CD1c-positive myeloid dendritic cell (primary cell): ENCODE measurements at regions not wholly inside any gene's neighbourhood (a gene's known extent, or its start where the extent isn't known, plus 50 kb on each side); places are given as distances from the start of the nearest gene placed in this dataset.

Source experiments
- DNase-seq: peaks from one replicate; pipeline ENCODE4 v3.0.0-alpha.2; 2016; ENCODE audit errors: extremely low spot score

DNA sequence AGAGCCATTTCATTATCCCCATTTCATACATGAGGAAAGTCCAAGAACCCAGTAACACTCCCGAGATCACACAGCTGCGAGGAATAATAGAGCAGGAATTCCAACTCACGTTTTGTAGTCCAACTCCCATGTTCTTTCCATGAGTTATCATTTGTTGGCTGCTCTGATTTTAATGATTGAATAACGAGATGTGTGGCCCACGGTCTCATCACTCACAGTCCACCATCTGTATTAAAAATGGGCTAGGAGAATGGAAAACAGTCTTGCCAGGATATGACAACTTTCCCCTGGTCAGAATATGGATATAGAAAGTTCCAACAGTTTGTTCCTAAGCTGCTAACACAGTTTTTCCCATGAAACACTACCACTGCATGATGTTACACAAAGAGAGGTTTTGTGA lies 147.5 kb downstream of the METTL4 start:
- no peak for DNase-seq

DNA sequence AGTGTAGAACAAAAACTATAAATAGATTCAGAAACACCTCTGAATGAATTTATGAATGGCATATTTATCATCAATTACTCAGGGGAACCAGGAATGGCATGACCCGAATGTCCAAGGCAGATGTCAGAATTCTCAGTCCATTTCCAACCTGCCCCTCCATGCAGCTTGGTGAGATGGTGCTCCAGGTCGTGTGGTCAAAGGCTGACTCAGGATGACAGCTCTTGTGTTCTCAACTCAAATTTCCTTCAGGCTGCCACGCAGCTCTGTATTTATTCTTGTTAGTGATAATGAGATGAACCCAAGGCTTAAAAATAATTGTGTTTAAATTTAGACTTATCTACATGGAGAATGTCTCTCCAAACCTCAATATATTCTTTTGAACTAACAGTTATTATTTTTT lies 146.9 kb downstream of the METTL4 start:
- DNase-seq = no peak

DNA sequence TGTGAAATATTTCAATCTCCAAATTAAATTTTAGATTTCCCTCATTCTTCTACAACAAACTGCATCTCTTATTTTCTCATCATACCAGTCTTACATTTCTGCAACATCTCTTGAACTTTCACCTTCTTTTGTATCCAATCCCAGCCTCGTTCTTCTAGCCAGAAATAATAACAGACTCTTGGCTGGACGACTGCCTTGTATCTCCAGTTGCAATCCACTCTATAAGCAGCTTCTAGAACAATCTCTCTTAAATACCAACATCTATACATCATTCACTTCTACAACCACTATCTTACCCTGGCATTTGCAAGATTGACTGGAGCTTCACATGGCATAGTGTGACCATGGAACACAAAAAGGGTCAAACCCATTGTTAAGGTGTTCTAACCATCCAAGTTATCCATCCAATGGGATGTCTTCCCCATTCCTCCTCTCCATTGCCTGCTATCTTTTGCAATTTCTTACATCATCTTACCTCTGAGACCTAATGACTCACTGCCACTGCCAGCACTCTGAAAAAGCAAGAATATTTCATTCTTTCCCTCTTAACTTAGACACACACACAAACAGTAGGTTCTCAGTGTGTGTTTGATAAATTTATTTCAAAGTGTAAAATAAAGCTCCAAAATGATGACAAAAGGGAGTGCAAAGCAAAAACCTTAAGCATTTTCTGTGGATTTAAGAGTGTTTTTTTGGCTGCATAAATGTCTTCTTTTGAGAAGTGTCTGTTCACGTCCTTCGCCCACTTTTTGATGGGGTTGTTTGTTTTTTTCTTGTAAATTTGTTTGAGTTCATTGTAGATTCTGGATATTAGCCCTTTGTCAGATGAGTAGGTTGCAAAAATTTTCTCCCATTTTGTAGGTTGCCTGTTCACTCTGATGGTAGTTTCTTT lies 145.6 kb downstream of the METTL4 start:
- DNase-seq = no peak

DNA sequence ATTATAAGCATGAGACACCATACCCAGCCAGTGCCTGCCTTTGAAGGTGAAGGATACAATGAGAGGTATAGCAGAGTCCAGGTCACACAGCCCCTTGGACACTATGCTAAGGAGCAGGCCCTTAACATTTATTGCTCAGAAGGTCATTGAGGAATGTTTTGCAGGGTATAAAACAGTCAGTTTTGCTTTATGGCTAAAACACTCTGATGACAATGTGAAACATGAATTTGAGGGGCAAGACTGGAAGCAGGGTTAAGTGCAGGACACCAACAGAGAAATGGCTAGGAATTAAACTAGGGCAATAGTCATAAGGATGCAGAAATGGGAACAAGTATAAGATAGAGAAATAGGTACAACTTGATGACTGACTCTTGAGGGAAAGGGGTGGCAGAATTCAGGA lies 141.1 kb downstream of the METTL4 start:
- DNase-seq = no peak

DNA sequence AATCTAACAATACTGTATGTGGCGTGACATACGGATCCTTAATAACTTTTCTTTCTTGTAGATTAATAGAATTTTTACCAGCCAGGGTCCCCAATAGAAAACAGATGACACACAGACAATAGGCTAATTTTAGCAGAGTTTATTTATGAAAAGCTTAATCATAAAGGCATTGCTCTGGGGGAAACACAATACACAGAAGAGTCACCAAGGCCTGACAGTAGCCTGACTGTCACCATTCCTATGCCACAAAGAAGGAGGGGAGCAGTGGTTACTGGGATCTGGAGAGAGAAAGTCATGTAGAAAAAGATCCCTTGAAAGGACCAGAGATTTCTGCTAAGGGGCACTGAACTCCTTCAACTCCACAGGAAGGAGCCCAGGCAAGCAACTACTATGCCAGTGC lies 139.5 kb downstream of the METTL4 start:
- no peak for DNase-seq

DNA sequence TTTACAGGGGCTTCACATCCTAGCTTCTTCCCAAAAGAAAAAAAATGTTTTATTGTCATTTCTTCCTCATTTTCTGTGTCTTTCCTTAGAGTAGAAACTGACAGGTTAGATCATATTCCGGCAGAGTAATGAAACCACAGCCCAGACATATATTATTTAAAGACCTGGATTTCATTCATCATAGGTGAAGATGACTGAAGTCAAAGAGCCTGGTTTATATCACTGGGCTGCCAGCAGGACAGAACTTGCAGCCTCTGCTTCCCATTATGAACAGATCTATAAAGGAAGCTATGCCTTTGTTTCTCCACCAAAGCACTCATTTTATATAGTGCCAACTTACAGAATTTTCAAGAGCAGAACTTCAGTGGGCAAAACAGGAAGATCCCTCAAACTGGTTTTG lies 137.9 kb downstream of the METTL4 start:
- no peak for DNase-seq

DNA sequence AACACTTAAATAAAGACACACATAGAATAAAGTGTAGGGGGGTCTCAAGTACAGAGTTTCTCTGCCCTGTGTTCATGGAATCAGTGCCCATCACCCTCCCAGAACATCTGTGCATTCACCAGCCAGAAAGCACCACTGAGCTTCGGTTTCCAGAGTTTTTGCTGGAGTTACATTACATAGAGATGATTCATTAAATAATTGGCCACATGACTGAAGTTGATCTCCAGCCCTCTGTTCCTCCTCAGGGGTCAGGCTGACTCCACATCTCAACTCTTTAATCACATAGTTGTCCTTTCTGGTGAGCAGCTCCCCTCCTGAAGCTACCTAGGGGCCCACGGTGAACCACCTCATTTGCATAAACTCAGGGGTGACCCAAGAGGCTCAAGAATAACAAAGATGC lies 129.8 kb downstream of the METTL4 start:
- DNase-seq = no peak

DNA sequence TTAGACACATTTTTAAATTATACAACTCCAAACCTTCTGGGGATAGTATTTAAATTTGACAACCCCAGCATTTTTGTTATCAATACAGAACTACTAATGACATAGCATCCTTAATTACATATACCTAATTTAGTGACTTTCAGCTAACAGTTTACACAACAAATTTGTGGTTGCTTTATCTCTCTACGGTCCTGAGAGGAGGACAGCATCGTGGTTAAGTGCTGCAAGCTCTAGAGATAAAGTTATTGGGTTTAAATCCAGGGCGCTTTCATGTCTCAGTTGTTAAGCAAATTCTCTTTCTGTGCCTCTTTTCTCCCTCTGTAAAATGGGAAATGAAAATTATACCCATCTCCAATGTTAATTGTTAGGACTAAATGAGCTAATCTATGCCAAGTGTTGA lies 129.3 kb downstream of the METTL4 start:
- DNase-seq = no peak

DNA sequence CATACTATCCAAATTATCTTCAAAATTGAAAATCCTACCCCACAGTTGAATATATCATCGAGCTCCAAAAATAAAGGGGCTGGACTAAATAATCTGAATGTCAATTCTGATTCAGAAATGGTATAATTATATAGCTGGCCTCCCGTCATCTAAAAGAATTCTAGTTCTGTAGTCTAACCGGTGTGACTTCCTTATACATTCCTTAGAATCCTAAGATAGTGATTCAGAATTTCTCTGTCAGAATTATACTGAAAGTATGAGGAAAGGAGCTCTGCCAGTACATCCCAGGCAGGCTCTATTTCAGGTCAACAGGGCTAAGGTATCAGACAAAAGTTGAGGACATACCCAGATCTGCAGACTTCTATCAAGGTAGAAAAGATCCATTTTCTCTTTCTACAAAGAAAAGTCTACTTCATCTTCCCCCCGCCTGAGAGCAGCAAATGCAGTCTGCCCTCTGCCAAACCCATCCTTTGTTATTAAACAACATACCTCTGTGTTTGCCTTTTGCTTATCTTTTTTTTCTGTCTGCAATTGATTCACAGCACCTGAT lies 128.5 kb downstream of the METTL4 start:
- DNase-seq = no peak

DNA sequence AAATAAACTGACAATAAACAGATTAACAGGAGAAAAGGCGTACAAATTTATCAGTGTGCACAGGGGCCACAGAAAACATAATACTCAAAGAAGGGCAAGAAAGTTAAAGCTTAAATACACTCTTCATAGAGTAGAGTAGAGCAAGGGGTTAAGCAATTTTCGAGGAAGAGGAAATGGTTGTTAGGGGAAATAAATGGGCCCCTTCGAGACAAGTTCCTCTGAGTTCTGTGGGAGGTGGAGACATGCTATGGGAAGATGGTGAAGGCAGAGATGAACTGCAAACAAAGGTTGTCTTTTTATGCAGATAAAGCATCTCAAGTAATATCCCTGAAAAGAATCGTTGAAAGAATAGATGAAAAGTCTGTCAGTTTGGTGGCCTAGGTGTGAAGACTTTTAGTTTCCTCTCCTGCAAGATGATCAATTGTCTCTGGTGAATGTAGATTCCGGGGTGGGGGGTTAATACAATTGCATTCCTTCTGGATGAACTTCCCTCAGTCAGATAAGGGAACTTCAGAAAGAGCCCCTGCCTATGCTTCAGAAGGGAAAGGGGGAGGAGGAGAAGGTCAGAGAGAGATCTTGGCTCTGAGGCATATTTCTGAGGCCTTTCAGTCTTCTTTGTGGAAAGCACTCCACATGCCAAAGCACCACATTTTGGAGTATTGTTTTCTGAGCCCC lies 127.0 kb downstream of the METTL4 start:
- DNase-seq = peak; percentile 5

DNA sequence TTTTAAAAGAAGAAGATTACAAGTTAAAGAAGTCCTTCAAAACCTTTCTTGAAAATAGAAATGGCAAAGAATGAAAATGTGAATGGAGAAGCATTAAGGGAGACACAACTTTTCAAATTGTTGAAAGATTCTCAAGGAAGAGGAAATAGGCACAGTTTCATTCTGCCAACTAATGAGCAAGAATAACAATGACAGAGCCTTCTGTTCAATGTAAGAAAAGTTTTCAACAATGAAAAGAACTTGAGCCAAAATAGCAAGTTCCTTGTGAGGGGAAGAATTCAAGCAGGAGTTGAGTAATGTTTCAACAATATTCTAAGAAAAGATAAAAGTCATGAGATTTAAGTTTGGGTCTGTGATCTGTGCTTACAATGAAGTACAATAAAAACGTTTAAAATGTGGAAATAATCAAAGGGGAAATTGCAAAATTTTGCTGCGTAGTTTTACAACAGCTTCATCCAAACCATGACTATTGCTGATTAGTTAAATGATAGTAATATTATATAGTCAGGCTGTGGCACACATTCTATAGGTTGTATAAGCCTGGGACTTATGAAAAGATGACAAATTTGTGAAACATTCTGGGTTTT lies 122.6 kb downstream of the METTL4 start:
- peak; percentile 35 for DNase-seq

DNA sequence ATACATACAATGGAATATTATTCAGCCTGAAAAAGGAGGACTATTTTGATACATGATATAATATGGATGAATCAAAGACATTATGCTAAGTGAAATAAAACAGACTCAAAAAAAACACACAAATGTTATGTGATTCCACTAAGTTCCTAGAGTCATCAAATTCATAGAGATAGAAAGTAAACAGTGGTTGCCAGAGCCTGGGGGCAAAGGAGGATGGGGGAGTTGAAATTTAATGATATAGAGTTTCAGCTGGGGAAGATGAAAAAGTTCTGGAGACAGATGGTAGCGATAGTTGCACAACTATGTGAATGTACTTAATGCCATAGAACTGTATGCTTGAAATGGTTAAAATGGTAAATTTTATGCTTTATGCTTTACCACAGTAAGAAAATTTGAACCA lies 119.7 kb downstream of the METTL4 start:
- no peak for DNase-seq

DNA sequence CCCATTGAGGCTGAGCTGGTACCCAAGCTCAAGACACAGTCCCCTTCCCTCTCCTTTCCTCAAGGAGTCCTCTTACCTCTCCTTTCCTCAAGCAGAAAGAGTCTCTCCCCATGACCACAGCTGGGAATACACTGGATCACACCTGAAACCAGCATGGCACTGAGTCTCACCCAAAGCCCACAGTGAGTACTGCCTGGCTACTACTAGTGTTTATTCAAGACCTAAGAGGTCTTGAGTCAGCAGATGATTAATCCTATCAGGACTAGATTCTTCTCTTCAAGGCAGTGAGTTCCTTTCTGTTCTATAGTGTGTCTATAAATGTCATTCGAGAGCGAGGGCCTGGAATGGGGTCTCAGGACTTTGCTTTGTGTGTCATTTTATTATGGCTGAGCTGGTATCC lies 111.4 kb downstream of the METTL4 start:
- DNase-seq = no peak

DNA sequence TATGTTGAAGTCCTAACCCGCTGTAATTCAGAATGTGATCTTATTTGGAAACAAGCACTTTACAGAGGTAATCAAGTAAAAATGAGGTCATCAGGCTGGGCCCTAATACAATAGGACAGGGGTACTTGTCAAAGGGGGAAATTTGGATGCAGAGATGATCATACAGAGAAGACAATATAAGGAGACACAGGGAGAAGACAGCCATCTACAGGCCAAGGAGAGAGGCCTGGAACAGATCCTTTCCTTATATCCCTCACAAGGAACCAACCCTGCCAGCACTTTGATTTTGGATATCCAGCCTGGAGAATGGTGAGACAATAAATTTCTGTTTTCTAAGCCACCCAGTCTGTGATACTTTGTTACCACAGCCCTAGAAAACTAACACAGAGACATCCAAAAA lies 104.3 kb downstream of the METTL4 start:
- no peak for DNase-seq

DNA sequence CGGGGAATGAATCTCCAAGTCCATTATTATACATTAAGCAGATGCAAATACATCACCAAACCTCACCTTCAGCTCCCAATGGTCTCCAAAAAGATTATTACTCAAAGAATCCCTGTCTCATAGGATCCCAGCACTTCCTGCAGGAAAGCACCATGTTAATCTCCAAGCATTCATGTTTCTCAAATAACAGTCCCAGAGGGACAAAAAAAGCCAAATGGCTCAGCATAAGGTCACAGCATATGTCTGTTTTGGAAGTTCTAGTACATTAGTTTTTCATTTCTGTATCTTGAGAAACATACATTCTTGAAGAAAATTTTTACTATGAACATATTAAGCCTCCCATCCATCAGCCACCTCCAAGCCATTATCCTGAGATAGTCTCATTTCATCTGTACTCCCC lies 103.3 kb downstream of the METTL4 start:
- DNase-seq = no peak

DNA sequence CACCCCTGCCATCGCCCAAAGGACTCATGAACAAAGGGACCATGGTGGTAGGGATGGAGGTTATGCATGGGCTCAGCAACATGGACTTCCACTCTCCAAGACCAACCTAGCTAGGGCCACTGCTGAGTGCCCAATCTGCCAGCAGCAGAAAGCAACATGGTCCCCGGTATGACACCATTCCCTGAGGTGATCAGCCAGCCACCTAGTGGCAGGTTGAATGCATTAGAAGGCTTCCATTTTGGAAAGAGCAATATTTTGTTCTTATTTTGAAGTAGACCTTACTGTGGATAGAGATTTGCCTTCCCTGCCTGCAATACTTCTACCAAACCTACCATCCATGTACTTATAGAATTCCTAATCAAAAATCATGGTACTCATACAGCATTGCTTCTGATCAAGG lies 99.8 kb downstream of the METTL4 start:
- DNase-seq = no peak

DNA sequence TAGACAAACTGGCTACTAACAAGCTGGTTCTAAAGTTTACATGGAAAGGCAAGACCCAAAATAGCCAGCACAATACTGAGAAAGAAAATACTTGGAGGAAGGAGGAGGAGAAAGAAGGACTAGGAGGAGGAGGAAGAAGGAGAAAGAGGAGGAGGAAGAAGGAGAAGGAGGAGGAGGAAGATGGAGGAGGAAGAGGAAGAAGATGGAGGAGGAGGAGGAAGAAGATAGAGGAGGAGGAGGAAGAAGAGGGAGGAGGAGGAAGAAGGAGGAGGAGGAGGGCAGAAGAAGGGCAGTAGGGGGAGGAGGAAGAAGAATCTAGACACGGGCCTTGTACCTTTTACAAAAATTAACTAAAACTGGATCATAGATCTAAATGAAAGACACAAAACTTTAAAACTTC lies 92.6 kb downstream of the METTL4 start:
- no peak for DNase-seq

DNA sequence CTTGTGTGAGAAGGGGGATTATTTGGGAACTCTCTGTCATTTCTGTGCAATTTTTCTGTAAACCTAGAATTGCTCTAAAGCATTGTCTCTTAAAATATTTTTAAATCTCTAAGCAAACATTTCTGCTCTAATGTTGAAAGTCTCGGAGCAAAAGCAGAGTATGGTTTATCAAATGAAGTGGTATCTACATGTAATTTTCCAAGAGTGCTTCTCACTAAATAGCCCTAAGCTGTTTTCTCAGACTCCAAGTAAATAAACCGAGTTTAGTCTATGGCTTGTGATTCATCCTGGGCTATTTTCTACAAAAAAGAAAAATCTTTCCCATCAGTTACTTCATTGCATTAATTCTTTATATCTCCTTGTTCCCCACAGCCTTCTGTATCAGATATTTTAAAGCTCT lies 90.8 kb downstream of the METTL4 start:
- DNase-seq = no peak

DNA sequence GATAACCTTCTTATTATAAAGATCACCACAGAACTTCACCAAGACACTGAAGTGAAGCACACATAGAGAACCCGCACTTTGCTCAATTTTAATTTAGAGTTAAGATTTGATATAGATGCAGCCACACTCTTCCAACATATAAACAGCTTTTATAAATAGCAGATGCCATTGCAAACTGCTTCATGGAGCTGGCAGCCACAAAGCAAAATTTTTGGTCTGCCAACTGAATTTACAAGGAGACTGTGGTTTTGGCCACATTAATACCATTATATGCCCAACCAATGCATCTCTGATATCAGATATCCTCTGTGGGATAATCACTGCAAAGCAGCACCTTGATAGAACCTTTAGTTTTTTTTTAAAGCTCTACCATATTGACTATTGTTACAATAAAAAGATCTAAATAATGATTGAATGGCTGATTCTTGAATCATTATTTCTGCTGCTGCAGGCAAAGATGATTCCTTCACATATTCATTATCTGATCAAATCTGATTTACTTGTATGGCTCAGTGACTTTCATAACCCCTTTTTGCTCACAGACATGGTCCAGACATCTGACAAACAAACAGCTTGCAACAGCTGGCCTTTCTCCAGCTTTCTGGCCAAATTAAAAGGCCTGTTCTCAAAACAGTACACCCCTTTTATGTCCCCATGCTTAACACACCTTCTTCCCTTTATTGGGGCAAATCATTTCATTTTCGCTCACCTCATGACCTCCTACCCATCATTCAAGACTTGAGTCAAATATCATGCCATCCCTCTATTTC lies 88.4 kb downstream of the METTL4 start:
- DNase-seq = no peak

DNA sequence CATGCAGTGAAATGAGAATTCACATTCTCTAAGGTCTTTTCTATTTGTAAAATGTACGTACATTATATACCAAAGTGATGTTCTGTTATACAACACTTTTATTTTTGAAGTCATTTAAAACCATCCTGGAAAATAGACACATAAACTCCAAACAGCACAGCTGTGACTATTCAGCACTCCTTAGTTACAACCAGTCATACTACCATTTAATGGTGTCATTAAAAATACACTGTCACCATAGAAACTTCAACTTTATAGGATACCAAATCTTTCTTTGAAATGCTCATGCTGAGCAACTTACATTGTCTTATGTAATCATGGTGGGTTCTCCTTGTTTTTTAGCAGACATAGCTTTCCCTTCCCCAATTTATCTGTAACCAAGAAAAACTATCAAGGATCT lies 85.3 kb downstream of the METTL4 start:
- DNase-seq = no peak

DNA sequence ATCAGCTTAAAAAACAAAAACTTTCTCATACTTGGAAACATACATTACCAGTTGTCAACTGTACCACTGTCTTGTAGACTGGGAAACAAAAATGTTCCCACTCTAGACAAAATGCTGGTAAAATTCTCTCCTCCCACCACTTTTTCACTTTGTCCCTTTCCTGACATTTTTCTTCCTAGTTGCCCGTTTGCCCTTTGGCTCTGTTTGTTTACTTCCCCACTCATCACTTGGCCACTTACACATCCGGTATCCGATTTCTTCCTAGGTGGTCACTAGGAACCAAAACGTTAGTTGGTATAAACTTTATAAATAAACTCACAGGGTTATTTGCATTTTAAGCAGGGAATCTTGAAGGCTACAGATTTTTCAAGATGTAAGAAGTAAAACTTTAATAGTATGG lies 84.9 kb downstream of the METTL4 start:
- no peak for DNase-seq
